Colonic mucosa (tissue), 4 donors: ENCODE measurements at regions not wholly inside any gene's neighbourhood (a gene's known extent, or its start where the extent isn't known, plus 50 kb on each side); places are given as distances from the start of the nearest gene placed in this dataset.

ENCODE experiments used
- DNase-seq: peaks from one replicate; pipeline ENCODE4 v3.0.0-alpha.2; 2020
- H3K27ac ChIP-seq: fragments of 200-600 bp; one replicate; pipeline ENCODE4 v1.8.0; 2021
- H3K27me3 ChIP-seq: fragments of 200-600 bp; one replicate; pipeline ENCODE4 v1.8.0; 2021
- H3K36me3 ChIP-seq: fragments of 200-600 bp; one replicate; pipeline ENCODE4 v1.8.0; 2021
- H3K4me1 ChIP-seq: fragments of 200-600 bp; one replicate; pipeline ENCODE4 v1.8.0; 2021; ENCODE audit warnings: mild to moderate bottlenecking
- H3K4me3 ChIP-seq: fragments of 200-600 bp; one replicate; pipeline ENCODE4 v1.8.0; 2021
- H3K9ac ChIP-seq, 2 donors: one replicate each; pipeline ENCODE4 v1.7.0; 2013; ENCODE audit warnings: control low read depth in 2 of 2, low read depth in 2 of 2, low read length in 2 of 2
- H3K9me3 ChIP-seq: fragments of 200-600 bp; one replicate; pipeline ENCODE4 v1.8.0; 2021
- intact Hi-C: fragments of 100-400 bp; cut with DNase I; formaldehyde crosslinking; loops from one replicate; pipeline ENCODE4 v1.14.1; 2022
- TF ChIP-seq, protein P1 (sequence below): fragments of 200-600 bp; IDR thresholded peaks from one replicate; pipeline ENCODE4 v1.8.0; 2022; ENCODE audit warnings: antibody characterized with exemption, mild to moderate bottlenecking
- donor health status: healthy.
- donor health status: DM: no; HTN: no; CAD: no.
- donor health status: DM: no; HTN: no; CAD: no.

DNA sequence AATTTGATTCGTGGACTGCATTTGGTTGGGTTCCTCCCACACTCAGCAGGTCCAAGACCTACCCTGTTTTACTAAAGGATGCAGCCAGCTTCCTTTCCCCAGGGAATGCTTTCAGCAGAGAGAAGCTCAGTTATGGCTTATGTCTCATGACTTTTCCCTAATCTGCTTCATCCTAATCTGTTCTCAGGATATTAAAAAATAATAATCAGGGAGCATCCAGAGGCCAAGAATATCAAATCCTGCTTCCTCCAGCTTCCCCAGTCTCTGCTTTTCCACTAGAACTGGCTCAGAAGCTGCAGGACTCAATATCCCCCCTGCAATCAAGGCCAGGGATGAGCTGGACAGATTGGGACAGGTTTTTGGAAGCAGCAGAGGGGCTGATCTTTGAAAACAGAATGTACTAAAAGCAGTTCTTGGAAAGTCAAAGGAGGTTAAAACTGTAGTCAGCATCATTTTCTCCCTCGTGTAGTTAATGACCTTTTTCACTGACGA is 326.9 kb upstream of the TNP1 start:
- Histone ChIP-seq H3K27me3 (no peaks in the 10 kb centered on the region), H3K4me3 (no peak overlapping the region), H3K4me1 (no peaks in the 10 kb centered on the region), H3K27ac (no peak overlapping the region), H3K9me3 (no peaks in the 10 kb centered on the region), H3K36me3 (no peaks in the 10 kb centered on the region), H3K9ac (no peak overlapping the region)
- intact Hi-C loops: no loop called here
- TF ChIP-seq, protein P1, sequence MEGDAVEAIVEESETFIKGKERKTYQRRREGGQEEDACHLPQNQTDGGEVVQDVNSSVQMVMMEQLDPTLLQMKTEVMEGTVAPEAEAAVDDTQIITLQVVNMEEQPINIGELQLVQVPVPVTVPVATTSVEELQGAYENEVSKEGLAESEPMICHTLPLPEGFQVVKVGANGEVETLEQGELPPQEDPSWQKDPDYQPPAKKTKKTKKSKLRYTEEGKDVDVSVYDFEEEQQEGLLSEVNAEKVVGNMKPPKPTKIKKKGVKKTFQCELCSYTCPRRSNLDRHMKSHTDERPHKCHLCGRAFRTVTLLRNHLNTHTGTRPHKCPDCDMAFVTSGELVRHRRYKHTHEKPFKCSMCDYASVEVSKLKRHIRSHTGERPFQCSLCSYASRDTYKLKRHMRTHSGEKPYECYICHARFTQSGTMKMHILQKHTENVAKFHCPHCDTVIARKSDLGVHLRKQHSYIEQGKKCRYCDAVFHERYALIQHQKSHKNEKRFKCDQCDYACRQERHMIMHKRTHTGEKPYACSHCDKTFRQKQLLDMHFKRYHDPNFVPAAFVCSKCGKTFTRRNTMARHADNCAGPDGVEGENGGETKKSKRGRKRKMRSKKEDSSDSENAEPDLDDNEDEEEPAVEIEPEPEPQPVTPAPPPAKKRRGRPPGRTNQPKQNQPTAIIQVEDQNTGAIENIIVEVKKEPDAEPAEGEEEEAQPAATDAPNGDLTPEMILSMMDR: no peak
- no peak for DNase-seq

DNA sequence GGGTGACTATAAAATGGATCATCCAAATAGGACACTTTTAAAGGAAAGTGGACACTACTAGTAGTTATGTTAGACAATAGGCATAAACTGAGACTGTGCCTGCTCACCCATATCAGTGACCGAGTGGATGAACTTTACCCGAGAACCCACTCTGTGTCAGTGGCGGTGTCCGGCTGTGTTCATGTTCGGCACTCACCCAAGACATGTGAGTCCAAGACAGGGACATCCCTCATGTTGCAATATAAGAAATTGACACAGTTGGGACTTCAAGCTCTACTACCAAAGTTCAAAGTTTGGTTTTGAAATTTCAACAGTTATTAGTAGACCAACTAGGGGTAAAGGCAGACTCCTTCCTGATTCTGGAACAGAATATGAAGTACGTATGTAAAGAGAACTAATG is 326.3 kb upstream of the TNP1 start:
- intact Hi-C loops: no loop called here
- TF ChIP-seq, protein P1: no peak
- H3K9me3 ChIP-seq: no peaks in the 10 kb centered on the region
- no peak for DNase-seq
- H3K9ac ChIP-seq: no peak overlapping the region
- no peaks in the 10 kb centered on the region for H3K27me3 ChIP-seq
- H3K27ac ChIP-seq: no peak overlapping the region
- no peak overlapping the region for H3K4me3 ChIP-seq
- H3K36me3 ChIP-seq: no peaks in the 10 kb centered on the region
- H3K4me1 ChIP-seq: no peaks in the 10 kb centered on the region

DNA sequence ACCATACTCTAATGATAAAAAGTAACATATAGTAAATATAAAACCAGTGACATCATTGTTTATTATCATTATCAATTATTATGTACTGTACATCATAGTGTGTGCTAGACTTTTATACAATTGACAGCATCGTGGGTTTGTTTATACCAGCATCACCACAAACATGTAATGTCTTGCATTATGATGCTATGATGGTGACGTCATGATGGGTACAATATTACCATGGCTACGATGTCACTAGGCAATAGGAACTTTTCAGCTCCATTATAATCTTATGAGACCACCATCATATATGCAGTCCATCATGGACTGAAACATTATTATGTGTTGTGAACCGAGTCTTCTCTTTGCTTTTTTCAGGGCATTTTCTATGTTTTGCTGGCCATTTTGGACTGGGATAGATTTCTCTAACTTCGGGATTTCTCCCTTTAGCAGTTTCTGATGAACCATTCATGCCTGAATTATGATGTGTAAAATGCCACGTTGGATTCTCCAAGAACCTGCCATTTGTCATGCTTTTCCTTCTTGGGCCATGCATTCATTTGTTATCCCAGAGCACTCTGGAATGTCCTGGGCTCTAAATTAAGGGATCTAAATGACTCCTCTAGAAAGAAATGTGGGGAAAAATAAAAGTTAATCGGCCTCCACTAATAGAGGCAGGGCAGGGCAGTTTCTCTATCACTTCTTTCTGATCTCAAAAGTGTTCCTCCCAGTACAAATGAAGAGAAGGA is 325.6 kb upstream of the TNP1 start:
- Histone ChIP-seq H3K9ac (no peak overlapping the region), H3K4me3 (no peak overlapping the region), H3K27me3 (no peaks in the 10 kb centered on the region), H3K36me3 (no peaks in the 10 kb centered on the region), H3K27ac (no peak overlapping the region), H3K4me1 (no peaks in the 10 kb centered on the region), H3K9me3 (no peaks in the 10 kb centered on the region)
- TF ChIP-seq, protein P1: no peak
- DNase-seq: no peak
- intact Hi-C loops: no loop called here

DNA sequence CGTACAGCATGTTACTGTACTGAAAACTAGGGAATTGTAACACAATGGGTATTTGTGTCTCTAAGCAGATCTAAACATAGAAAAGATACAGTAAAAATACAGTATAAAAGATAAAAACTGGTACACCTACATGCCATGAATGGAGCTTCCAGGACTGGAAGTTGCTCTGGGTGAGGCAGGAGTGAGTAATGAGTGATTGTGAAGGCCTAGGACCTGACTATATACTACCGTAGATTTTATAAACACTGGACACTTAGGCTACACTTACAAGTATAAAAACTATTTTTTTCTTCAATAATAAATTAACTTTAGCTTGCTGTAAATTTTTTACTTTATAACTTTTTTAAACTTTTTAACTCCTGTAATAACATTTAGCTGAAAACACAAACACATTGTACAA is 324.4 kb upstream of the TNP1 start:
- Histone ChIP-seq H3K27me3 (no peaks in the 10 kb centered on the region), H3K9ac (no peak overlapping the region), H3K4me1 (no peaks in the 10 kb centered on the region), H3K27ac (no peak overlapping the region), H3K9me3 (no peaks in the 10 kb centered on the region), H3K4me3 (no peak overlapping the region), H3K36me3 (no peaks in the 10 kb centered on the region)
- no peak for DNase-seq
- TF ChIP-seq, protein P1: no peak
- intact Hi-C loops: no loop called here

DNA sequence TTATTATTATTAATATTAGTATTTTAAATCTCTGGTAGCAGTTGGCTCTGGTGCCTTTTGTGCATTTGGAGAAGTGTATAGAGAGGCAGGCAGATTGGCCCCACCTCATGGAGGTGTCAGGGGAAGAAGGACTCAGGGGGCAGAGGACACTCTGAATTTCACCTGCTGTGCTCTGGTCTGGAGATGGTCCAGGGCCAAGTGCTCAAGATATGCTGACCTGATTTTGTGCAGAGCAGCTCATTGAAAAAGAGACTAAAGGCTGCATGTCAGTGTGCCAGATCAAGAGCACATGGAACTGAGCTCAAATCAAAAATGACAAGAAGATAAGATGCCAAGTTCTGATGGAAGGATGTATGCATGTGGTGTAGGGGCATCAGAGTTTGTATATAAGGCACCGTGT is 323.6 kb upstream of the TNP1 start:
- no peaks in the 10 kb centered on the region for H3K4me1 ChIP-seq
- H3K9me3 ChIP-seq: no peaks in the 10 kb centered on the region
- H3K27me3 ChIP-seq: no peaks in the 10 kb centered on the region
- H3K4me3 ChIP-seq: no peak overlapping the region
- H3K9ac ChIP-seq: no peak overlapping the region
- H3K27ac ChIP-seq: no peak overlapping the region
- TF ChIP-seq, protein P1: no peak
- H3K36me3 ChIP-seq: no peaks in the 10 kb centered on the region
- intact Hi-C loops: no loop called here
- DNase-seq: no peak
